Stimulated activated CD4-positive, alpha-beta T cell treated with anti-CD3 and anti-CD28 coated beads, Interleukin-4, amount 100 ng/mL, for 48 hours (primary cell): ENCODE measurements at regions not wholly inside any gene's neighbourhood (a gene's known extent, or its start where the extent isn't known, plus 50 kb on each side); places are given as distances from the start of the nearest gene placed in this dataset.
"Not testable (repeated sequence)": the region's sequence is repeated elsewhere in the genome, so short reads cannot be mapped to it uniquely, and the experiment has no call there.

Experiments
- DNase-seq, 2 donors: peaks; one replicate each; pipeline ENCODE4 v3.0.0-alpha.2; 2020; ENCODE audit warnings: low read depth in 2 of 2

DNA sequence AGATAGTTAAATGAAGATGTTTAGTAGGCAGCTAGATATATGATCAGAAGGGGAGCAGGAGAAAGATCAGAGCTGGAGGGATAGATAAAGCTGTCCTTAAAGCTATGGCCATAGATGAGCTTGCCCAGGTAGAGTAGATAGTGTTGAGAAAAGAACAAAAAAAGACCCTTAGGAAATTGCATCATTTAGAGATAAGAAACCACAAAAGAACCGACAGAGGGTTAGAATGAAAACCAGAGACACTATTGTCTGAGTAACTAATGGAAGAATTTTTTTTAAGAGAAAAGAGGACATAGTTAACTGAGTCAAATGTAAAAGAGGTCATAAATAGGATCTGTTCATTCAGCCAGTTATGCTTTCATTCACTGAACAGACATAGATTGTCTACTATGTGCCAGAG is 101.8 kb downstream of the TNFAIP3 start:
- DNase-seq = no peak

DNA sequence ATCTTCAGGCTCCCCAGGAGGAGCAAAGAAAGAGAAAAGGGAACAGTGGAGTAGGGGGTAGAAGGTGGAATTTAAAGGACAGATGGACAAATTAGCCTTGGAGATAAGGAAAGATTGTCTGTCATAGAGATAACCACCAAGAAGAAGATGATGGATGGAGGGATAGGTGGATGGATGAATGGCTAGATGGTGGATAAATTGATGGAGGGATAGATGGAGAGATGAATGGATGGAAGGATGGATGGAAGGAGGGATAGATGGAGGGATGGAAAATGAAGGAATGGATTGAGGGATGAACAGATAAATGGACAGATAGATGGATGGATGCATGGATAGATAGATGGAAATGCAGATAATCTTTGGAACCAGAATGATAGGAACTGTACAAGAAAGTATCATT is 102.8 kb downstream of the TNFAIP3 start:
- no peak for DNase-seq

DNA sequence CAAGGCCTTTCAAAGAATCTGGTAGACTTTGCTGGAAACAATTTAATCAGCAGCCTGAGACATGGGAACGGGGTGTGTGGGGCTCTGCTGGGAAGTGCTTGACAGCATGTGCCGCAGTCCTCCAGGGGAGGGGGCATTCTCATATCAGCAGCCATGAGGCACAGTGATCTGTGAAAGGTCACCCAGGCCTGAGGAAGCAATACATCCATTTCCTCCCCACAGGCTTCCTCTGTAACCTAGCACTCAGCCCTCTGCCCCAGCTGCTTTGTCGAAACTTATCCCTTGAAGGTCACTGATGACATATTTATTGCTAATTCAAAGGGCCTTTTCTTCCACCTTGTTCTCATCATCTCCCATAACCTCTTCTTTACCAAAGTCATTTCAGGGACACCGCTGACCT is 103.3 kb downstream of the TNFAIP3 start:
- DNase-seq = peak in 1 of 2 donors; percentile 22

DNA sequence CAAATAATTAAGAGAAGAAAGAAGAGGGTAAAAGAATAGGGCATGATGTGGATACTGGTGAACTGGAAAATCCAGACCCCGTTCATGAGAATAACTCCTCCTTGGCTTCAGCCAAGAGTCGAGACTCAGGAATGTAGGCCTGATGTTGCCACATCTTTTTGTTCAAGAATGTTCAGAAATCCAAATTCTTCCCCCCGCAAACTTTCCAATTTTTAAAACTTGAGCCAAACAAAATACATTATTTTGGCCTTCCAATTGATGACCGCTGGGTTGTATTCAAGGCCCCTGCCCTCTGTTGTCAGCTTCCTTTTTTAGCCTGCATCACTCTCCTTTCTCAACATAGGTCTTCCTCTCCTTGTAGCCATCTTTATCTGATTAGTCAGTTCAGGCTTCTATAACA is 106.1 kb downstream of the TNFAIP3 start:
- no peak for DNase-seq

DNA sequence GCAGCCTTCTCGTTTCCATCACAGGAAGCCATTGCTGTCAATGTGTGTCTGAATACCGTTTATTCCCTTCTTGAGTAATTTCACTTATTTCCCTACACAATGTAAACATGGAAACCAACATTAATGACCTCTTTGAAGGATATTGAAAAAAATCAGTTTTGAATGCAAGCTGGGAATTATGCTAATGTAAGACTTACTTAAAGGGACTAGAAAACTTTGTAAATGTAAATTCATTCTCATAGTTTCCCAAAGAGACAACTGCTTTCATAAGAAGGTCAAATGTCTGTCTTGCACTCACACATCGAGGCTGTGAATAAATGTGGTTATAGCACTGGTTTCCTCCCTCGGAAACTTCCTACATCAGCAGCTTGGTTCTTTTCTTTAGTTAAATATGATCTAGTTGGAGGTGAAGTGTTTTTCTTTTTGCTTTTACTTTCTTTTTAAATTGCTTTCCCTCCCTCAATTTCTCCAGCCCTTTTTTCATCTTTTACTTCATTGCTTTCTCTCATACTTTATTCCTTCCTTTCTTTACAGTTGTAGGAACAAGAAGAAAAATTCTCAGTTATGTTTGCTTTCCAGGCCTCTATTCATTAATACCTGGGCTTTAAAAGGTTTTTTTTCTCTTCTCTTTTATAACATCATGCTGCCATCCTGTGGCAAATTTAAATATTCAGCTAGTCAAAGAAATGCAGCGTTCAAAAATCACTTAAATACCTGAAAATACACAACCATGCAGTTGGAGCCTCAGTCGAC is 108.3 kb downstream of the TNFAIP3 start:
- DNase-seq = no peak

DNA sequence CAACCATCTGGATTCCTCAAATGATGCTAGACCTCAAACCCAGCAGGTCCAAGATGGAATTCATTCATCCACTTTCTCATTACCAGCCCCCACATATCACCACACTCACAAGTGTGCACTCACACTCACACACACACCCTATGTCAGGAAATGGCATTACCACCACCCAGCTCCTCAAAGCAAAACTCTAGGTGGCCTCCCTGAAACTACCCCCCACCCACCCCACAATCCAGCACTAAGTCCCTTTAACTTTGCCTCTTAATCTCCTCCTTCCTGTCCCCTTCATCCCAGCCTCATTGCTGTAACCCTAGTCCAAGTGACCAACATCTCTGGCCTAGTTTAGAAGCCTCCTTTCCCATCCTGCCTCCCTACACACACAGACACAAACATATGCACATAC is 109.4 kb downstream of the TNFAIP3 start:
- DNase-seq = no peak

DNA sequence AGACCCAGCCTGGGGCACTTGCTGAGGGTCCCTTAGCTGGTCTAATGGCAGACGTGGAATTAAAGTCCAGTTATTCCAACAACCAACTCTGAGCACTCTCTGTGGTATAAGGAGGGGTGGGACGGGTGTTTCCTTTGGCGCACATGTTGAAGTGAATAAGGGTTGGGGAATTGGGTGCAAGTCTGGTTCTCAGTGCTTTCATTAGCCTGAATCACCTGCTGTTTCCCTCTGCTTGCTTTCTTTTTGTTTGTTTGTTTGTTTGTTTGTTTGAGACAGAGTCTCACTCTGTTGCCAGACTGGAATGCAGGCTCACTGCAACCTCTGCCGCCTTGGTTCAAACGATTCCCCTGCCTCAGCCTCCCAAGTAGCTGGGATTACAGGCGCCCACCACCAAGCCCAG is 110.1 kb downstream of the TNFAIP3 start:
- no peak for DNase-seq

DNA sequence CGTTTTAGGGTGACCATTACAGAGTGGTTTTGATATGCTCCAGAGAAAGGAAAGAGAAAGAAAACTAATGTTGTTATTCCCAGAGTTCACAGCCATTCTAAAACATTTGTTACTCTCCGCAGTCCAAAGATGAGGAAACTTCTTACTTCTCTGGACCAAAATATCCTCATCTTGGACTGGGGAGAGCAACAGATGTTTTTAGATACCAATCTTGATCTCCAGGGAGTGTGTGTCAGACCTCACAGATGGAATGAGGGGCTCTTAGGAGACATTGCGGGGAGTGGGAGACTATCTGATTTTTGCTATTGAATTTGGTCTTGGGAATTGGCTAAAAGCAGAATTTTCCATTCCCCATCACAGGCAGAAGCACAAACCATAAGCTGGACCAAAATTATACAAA is 110.8 kb downstream of the TNFAIP3 start:
- no peak for DNase-seq

DNA sequence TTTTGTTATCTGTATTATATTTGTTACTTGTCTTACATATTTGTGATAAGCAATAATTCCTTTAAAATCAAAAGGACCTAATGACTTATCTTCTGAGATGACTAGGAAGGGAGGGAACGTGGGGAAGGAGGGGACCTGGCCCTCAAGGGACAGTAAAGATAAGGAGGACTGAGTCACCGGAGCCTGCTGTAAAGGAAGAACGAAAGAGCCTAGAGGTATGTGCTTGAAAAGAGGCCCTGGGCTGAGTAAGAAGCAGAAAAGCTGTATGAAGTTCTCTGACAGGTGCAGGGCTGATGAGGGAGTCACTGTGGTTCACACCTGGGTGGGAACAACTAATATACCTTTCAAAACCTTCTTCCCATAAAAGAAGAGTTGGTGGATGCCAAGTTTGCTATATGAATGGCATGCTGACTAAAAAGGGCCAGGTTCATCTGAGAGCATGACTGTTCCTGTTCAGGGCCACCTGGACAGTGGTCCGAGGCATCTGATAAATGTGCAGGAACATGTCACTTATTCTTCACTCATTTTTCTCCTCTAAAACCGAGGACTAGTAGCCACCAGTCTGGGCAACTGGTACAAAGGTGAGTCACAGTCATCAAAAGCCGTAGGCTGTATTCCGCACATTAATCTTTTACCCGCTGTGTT is 111.3 kb downstream of the TNFAIP3 start:
- DNase-seq = peak in 1 of 2 donors; percentile 23

DNA sequence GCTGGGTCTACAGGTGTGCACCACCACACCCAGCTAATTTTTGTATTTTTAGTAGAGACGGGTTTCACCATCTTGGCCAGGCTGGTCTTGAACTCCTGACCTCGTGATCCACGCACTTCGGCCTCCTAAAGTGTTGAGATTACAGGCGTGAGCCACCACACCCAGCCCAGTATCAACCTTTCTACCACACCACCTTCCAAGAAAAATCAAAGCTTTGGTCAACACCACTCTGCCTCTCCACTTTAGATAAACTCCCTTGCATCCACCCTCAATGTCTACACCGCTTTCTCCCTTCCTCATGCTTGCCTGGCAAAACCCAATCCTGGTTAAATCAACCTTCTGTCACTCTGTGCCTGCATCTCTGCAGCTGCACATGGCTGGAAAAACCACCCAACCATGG is 112.2 kb downstream of the TNFAIP3 start:
- not testable (repeated sequence) for DNase-seq

DNA sequence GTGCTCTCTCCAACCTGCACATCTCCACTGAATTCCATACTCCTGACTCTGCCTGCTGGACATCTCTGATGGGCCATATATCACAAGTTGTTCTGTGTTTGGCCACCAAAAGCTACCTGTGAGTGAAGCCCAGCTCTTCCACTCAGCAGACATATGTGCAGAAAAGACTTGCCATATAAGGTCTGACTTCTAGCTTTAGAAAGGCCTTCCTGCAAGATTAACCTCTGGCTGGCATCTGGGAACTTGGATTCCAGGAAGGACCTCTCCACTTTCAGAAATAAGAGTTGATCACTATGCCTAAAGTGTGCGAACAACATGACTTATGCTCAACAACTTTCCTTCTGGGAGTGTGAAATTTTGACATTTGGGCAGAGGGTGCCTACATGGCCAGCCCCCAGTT is 113.7 kb downstream of the TNFAIP3 start:
- no peak for DNase-seq

DNA sequence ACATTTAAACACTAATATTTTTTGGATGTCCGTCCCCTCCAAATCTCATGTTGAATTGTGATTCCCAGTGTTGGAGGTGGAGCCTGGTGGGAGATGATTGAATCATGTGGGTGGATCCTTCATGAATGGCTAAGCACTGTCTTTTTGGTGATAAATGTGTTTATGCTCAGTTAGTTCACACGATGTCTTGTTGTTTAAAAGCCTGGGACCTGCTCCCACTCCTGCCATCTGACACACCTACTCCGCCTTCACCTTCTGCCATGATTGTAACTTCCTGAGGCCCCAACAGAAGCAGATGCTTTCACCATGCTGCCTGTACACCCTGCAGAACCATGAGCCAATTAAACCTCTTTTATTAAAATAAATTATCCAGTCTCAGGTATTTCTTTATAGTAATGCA is 114.7 kb downstream of the TNFAIP3 start:
- no peak for DNase-seq

DNA sequence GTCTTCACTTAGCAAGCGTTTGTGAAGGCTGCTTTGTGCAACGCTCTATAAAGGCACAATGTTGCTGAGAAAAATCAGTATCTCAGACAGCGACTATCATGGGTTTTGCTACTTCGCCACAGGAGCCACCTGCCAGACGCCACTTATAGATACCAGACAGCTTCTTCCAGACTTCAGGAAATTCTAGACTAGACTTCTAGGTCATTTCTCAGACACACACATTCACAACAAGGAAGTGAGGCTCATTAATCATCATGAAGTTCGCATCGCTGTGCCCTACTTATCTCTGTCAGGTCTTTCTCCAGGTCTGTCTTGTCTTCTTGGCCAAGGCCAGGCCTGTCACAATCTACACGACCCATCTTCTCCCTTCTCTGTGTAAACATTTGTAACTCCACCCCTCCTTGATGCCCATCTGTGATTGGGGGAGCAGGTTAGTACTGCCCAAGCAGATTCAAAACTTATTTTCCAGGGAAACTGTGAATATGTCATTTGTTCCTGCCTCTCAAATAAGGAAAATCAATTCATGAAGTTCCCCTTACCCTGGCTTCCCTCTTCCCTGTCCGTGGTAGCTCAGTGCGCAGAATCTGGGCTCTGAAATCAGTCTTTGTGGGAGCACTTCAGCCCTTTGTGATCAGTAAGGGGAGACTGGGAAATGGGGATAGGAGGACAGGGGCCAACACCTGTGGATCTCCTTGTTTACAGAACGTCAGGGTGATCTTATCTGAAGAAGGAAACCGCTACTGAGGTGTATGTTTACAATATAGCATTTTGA is 115.5 kb downstream of the TNFAIP3 start:
- DNase-seq = no peak

DNA sequence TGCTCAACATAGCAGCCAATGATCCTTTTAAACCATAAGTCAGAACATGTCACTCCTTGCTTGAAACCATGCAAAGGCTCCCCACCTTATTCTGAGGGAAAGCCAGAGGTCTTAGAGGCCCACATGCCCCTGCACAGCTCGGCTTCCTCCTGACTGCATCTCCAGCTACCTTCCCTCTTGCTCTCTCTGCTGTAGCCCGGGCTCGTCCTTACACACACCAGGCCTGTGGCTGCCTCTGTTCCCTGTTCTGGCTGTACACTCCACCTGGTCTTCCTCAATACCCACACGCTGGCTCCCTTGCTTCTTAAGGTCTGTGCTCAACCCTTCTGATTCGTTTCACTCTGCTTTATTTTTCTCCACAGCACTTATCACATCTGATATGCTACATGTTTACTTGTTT is 116.2 kb downstream of the TNFAIP3 start:
- no peak for DNase-seq

DNA sequence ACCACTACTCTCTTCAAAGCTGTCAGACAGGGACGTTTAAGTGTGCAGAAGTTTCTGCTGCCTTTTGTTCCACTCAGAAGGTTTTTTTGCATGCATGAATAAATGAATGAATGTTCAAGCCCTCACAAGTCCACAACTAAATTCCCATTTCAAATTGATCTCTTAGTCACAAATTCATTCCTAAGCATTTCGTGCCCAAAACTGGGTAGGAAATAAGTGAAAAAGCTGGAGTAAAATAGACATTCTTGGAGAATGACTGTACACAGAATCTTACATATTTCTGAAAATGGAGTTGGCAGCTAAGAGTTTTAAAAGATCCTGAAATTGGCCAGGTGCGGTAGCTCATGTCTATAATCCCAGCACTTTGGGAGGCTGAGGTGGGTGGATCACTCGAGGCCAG is 117.6 kb downstream of the PERP start:
- DNase-seq = no peak

DNA sequence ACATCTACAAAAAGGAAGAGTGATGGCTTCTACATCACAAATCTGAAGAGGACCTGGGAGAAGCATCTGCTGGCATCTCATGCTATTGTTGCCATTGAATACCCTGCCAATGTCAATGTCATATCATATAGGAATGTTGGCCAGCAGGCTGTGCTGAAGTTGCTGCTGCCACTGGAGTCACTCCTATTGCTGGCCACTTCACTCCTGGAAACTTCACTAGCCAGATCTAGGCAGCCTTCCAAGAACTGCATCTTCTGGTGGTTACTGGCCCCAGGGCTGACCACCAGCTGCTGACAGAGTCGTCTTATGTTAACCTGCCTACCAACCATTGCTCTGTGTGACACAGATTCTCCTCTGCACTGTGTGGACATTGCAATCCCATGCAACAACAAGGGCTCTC is 111.8 kb downstream of the PERP start:
- DNase-seq = no peak

DNA sequence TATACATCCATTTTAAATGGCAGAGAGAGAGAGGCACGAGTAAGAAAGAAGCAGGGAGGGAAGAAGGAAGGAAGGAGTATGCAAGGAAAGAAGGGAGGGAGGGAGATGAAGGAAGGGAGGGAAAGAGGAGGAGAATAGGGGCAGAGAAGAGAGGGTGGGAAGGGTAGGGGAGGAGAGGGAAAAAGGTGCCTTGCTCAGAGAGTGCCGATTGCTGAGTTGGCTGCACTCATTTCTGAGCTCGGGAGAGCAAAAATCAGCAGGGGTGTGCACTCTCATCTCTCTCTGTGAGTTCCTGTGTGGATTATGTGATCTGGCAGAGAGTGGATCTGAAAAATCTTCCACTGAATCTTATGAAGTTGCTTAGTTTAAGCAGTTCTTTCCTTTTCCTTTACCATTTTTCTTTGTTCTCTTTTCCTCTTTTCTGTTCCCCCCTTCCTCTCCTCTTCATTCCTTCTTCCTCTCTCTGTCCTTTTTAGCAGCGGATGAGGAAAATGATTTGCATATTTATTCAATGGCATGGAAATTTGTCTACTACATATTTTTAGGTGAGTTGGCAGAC is 108.7 kb downstream of the PERP start:
- no peak for DNase-seq

DNA sequence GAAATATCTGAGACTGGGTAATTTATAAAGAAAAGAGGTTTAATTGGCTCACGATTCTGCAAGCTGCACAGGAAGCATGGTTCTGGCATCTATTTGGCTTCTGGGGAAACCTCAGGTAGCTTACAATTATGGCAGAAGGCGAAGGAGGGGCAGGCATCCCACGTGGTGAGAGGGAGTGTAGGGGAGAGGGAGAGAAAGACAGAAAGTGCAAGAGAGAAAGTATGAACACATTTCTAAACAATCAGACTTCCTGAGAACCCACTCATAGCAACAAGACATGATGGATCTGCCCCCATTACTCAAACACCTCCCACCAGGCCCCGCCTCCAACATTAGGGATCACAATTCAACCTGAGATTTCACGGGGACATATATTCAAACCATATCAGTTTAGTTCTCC is 107.4 kb downstream of the PERP start:
- DNase-seq = no peak

DNA sequence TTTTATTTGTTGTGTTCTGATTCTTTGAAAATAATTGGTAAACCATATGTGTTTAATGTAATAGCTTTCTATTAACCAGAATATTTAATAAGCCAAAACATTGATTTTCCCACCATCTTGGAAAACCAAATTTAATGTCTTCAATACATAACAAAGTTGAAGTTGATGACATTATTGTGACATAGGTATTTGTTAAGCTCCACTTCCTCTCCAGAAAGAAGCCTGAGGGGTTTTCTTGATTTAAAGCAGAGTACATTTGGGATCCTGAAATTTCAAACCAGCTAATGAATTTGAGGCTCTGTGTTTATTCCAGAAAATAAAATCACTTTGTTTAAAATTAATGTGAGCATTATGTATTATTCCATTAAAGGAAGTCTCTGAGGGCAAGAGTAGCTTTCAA is 106.3 kb downstream of the PERP start:
- DNase-seq = no peak

DNA sequence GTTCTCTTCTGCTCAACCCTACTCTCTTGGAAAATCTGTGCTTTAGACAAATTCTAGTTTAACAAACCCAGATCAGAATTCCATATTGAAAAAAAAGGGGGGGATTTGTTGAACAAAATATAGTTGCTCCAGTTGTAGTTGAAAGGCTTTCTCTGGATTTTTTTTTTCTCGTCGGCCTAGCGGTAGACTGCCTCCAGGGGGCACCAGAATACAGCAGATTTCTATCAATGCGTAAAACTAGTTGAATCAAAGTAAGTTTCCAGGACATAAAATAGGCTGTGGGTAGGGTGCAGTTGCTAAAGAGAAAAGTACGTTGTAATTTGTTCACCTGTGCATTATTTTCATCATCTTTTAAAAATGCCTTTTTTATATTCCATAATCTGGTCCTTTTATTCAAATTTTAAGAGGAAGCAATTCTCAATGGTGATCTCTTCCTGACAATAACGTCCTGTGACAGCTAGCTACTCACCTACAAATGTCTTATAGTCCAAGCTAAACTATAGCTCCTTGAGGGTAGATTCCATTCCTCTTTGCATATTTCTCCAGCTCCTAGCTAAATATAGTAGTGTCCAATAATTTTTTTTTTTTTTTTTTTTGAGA is 105.4 kb downstream of the PERP start:
- peak; percentile 54 to 55 for DNase-seq

DNA sequence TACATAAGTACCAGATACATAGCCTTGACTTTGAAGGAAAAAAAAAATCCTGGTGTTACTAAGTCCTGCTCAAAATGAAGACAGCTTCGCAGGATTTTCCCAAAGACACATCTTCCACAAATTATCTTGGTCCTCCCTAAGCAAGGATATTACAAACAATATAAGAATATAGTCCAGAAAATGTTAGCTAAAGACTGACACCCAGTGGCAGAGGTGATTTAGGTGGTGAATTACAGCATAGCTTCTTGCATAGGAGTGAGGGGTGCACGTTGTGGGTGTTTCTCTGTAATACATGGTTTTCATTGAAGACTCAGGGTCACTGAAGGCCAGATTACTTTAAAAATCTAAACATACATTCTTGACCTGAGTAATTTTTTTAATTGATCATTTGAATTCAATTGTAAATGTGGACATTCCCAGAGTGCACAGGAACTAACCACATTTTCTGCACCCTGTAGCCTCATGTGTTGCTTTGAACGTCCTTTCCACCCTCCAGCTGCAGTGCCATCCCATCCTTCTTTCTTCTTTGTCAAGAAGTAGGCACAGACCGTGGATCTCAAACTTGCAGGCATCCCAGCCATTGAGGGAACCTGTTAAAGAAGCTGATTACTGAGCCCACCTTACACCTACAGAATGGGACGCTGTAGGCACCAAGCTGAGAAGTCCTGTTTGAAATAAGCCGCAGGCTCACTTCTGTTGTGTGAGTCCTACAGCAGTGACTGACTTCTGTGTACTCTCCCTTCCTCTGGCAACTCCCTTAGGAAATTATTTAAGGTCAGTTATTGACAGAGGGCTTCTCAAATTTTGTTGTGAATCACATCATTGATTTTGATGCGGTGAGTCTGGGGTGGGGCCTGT is 102.6 kb downstream of the PERP start:
- no peak for DNase-seq
